GM12878 (cell line): ENCODE measurements at regions not wholly inside any gene's neighbourhood (a gene's known extent, or its start where the extent isn't known, plus 50 kb on each side); places are given as distances from the start of the nearest gene placed in this dataset.

Source experiments
- ATAC-seq: fragments of 200-7000 bp; cut with Tn5 transposase; 3 replicates; pipeline ENCODE4 v1.9.1; 2020; ENCODE audit warnings: mild to moderate bottlenecking, moderate library complexity
- BruUV-seq: library from RNA; stranded (reverse); fragments of 400-500 nt; replicated peaks from 2 replicates; lab custom pipeline; 2021; lab: Mats Ljungman, UMichigan
- CTCF ChIA-PET: fragments of 300-600 bp; sonication (Branson Sonifier 250); formaldehyde crosslinking; extraction: SDS; loops from one replicate; lab custom pipeline; 2021; ENCODE audit warnings: inconsistent platforms; lab: Yijun Ruan, JAX
- POLR2A ChIA-PET: fragments of 350-600 bp; formaldehyde crosslinking; extraction: SDS; loops from one replicate; lab custom pipeline; 2021; ENCODE audit warnings: inconsistent platforms; lab: Charles Lee
- RAD21 ChIA-PET: fragments of 300-600 bp; sonication (Branson Sonifier 250); formaldehyde crosslinking; loops from one replicate; lab custom pipeline; 2023; ENCODE audit warnings: antibody characterized with exemption; ENCODE audit not compliant: unreplicated experiment; lab: Charles Lee
- SMC1A ChIA-PET: fragments of 300-600 bp; sonication (Branson Sonifier 250); formaldehyde crosslinking; loops from one replicate; lab custom pipeline; 2023; ENCODE audit not compliant: unreplicated experiment, uncharacterized antibody; lab: Charles Lee
- DNase-seq: peaks from one replicate; pipeline ENCODE4 v3.0.0-alpha.2; 2011; ENCODE audit warnings: low read depth, low spot score
- FAIRE-seq: peaks from 3 replicates; lab custom pipeline; 2011; peaks lifted over from hg19 to GRCh38; lab: Jason Lieb, UNC
- H2AFZ ChIP-seq: 2 replicates; pipeline ENCODE4 v1.6.0; 2011; ENCODE audit warnings: low read depth, low read length, control low read depth; ENCODE audit not compliant: control insufficient read depth
- H3K27ac ChIP-seq: 2 replicates; pipeline ENCODE4 v1.5.1; 2011; ENCODE audit warnings: control low read depth; ENCODE audit not compliant: control insufficient read depth, insufficient read depth
- H3K27me3 ChIP-seq, 2 experiments: replicated peaks in 1 of 2; 2 replicates each; pipeline versions ENCODE4 v1.6.0 to v1.6.1; 2011; ENCODE audit warnings: low read length in 1 of 2; ENCODE audit not compliant: control insufficient read depth in 2 of 2, insufficient read depth in 2 of 2
- H3K36me3 ChIP-seq, 2 experiments: 2 replicates each; pipeline ENCODE4 v1.5.1; 2011; ENCODE audit warnings: low read length in 1 of 2; ENCODE audit not compliant: control insufficient read depth in 2 of 2, insufficient read depth in 2 of 2
- H3K4me1 ChIP-seq: 2 replicates; pipeline ENCODE4 v1.6.1; 2011; ENCODE audit warnings: mild to moderate bottlenecking, low read length, moderate library complexity, mixed read lengths; ENCODE audit not compliant: control insufficient read depth, insufficient read depth
- H3K4me2 ChIP-seq: 2 replicates; pipeline ENCODE4 v1.6.0; 2011; ENCODE audit warnings: control low read depth; ENCODE audit not compliant: control insufficient read depth, insufficient read depth
- H3K4me3 ChIP-seq: fragments of 200-600 bp; sonication (generic); 2 replicates; pipeline ENCODE4 v1.5.1; 2016
- H3K79me2 ChIP-seq: 2 replicates; pipeline ENCODE4 v1.6.0; 2011; ENCODE audit warnings: low read length; ENCODE audit not compliant: control insufficient read depth, insufficient read depth
- H3K9ac ChIP-seq: 2 replicates; pipeline ENCODE4 v1.8.0; 2011; ENCODE audit warnings: low read length, control low read depth, mixed read lengths; ENCODE audit not compliant: control insufficient read depth, insufficient read depth
- H3K9me3 ChIP-seq: replicated peaks from 3 replicates; pipeline ENCODE4 v1.5.1; 2011; ENCODE audit warnings: mild to moderate bottlenecking, low read length; ENCODE audit not compliant: control insufficient read depth, insufficient read depth
- H4K20me1 ChIP-seq: 2 replicates; pipeline ENCODE4 v1.6.0; 2011; ENCODE audit not compliant: control insufficient read depth, insufficient read depth
- CHD1 ChIP-seq: IDR thresholded peaks from 2 replicates; pipeline ENCODE4 v1.6.1; 2012; ENCODE audit warnings: low read depth, low read length, improper control_type of control experiment
- CHD2 ChIP-seq: IDR thresholded peaks from 2 replicates; pipeline ENCODE4 v1.6.1; 2011; ENCODE audit warnings: low read depth, low read length, improper control_type of control experiment, borderline replicate concordance
- CREM ChIP-seq: IDR thresholded peaks from 2 replicates; pipeline ENCODE4 v1.6.1; 2014; ENCODE audit warnings: antibody characterized with exemption, low read depth
- EGR1 ChIP-seq, 2 experiments: IDR thresholded peaks; 1 replicate in 1 of 2; 2 replicates in 1 of 2; pipeline ENCODE4 v1.6.1; 2011 to 2012; ENCODE audit warnings: low read depth in 2 of 2, low read length in 2 of 2, borderline replicate concordance in 1 of 2, mild to moderate bottlenecking in 1 of 2, moderate library complexity in 1 of 2
- EP300 ChIP-seq, 2 experiments: fragments of 150-350 bp in 1 of 2; IDR thresholded peaks; 2 replicates each; pipeline ENCODE4 v1.6.1; 2011 to 2012; ENCODE audit warnings: low read depth in 2 of 2, low read length in 2 of 2, borderline replicate concordance in 1 of 2, improper control_type of control experiment in 1 of 2, inconsistent platforms in 1 of 2; ENCODE audit not compliant: control insufficient read depth in 1 of 2
- GABPA ChIP-seq: IDR thresholded peaks from 2 replicates; pipeline ENCODE4 v1.6.1; 2014; ENCODE audit warnings: antibody characterized with exemption, low read depth, mild to moderate bottlenecking, inconsistent platforms
- KDM1A ChIP-seq: fragments of 200-600 bp; sonication (generic); IDR thresholded peaks from 2 replicates; pipeline ENCODE4 v1.6.1; 2016; ENCODE audit warnings: borderline replicate concordance
- NBN ChIP-seq: fragments of 450-650 bp; IDR thresholded peaks from 2 replicates; pipeline ENCODE4 v1.6.1; 2016
- PML ChIP-seq: IDR thresholded peaks from 2 replicates; pipeline ENCODE4 v1.6.1; 2012; ENCODE audit warnings: low read length, inconsistent platforms
- POLR2A ChIP-seq: IDR thresholded peaks from 2 replicates; pipeline ENCODE4 v1.6.1; 2011; ENCODE audit warnings: low read depth, mild to moderate bottlenecking, low read length
- RAD21 ChIP-seq: IDR thresholded peaks from 2 replicates; pipeline ENCODE4 v1.6.1; 2011; ENCODE audit warnings: mild to moderate bottlenecking, low read depth, low read length, moderate library complexity; ENCODE audit not compliant: insufficient read depth
- RUNX3 ChIP-seq: IDR thresholded peaks from 2 replicates; pipeline ENCODE4 v1.6.1; 2012; ENCODE audit warnings: low read length, inconsistent platforms
- SREBF1 ChIP-seq: IDR thresholded peaks from 2 replicates; pipeline ENCODE4 v1.6.1; 2012; ENCODE audit warnings: mild to moderate bottlenecking, low read length
- SRF ChIP-seq, 2 experiments: IDR thresholded peaks; 2 replicates each; pipeline ENCODE4 v1.6.1; 2011; ENCODE audit warnings: low read depth in 2 of 2, low read length in 2 of 2, mild to moderate bottlenecking in 1 of 2, moderate library complexity in 1 of 2
- TCF3 ChIP-seq: IDR thresholded peaks from 2 replicates; pipeline ENCODE4 v1.6.1; 2012; ENCODE audit warnings: low read depth, mild to moderate bottlenecking, low read length, borderline replicate concordance; ENCODE audit not compliant: insufficient read depth
- ZNF24 ChIP-seq: fragments of 450-650 bp; IDR thresholded peaks from 2 replicates; pipeline ENCODE4 v1.6.1; 2017; ENCODE audit warnings: antibody characterized with exemption, mild to moderate bottlenecking
- WGBS: methylation state at CpG from one replicate; pipeline ENCODE4 v1.1.6; 2016; ENCODE audit warnings: low lambda C conversion rate; ENCODE audit not compliant: insufficient replicate concordance, insufficient coverage; ENCODE audit errors: missing lambda C conversion rate; 5-methylcytosine and 5-hydroxymethylcytosine counted together
- in situ Hi-C: fragments of 300-500 bp; cut with MboI; formaldehyde crosslinking; loops from 9 replicates; pipeline ENCODE4 v1.14.3; 2018; ENCODE audit warnings: mixed read lengths
- intact Hi-C: fragments of 100-400 bp; cut with micrococcal nuclease; formaldehyde crosslinking; loops from one replicate; pipeline ENCODE4 v1.14.2; 2022; ENCODE audit not compliant: unreplicated experiment
- TF ChIP-seq, protein P1 (sequence below): fragments of 150-350 bp; IDR thresholded peaks from 2 replicates; pipeline ENCODE4 v1.6.1; 2014; ENCODE audit warnings: mild to moderate bottlenecking, low read depth, low read length

DNA sequence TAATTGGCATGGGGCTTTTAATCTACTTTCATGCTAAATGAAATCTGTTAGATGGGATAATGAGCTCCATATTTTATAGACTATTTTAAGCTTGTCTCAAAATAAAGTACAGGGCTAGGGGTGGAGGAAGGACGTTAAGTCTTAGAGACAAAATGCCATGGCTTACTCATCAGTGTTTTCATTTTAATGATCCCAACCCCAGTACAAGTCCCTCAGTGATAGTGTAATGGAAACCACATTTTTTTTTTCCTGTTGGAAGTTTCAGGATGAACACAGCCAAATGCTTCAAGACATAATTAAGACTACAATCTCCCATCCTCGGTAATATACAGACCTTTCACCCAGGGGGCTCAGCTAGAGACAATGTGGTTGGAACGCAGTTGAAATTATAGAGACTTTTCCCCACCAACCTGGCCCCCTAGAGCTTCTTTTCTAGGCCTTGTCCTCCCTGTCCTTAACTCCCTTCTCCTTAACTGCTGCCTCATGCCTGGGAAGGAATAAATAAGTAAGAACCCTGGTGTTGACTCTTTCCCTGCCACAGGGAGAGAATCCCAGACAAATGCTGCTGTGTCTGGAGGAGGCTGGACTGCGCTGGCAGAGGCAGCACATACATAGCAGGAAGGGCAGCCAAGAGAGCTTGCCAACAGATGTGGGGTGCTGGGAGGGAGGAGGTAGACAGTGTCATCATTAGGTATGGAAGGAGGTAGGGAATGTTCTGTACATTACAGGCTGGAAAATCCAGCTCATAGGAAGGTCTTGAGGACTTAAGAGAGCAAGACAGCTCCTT lies 115.4 kb upstream of the ROPN1 start:
- Histone ChIP-seq H2AFZ (no peak overlapping the region), H4K20me1 (no peaks in the 10 kb centered on the region), H3K27me3 (0 out of 4 replicates have a peak, but pooled peaks cover 0 to under 1% of the 10 kb centered on the region in 2 experiments), H3K27ac (no peak overlapping the region), H3K4me3 (no peak overlapping the region), H3K79me2 (no peaks in the 10 kb centered on the region), H3K9ac (no peak overlapping the region), H3K4me1 (no peaks in the 10 kb centered on the region), H3K36me3 (no peaks in the 10 kb centered on the region), H3K9me3 (no peaks in the 10 kb centered on the region), H3K4me2 (no peak overlapping the region)
- WGBS: 3% methylated on average over 4 of the region's 4 CpGs
- FAIRE-seq (no peak), ATAC-seq (no peak), DNase-seq (no peak)
- intact Hi-C loops: no loop called here
- ChIA-PET SMC1A (interaction anchor here (0.7 to 1.2 kb wide), 2 partner anchors 8 to 10 kb away, joined by 3 read pairs; no protein-coding TSS in a partner anchor), RAD21 (no interaction called here), CTCF (interaction anchor here (1.4 kb wide), 1 partner anchor 27 kb away, joined by 5 read pairs; no protein-coding TSS in a partner anchor), POLR2A (no interaction called here)
- in situ Hi-C loops: no loop called here
- TF ChIP-seq GABPA (no peak), RUNX3 (no peak), NBN (no peak), SREBF1 (no peak), EP300 (IDR thresholded peaks at IDR 0.05; ENCODE audit: borderline replicate concordance in 1 of 2, control insufficient read depth in 1 of 2, low read depth in 2 of 2, low read length in 2 of 2) (no peak), SRF (IDR thresholded peaks at IDR 0.05; ENCODE audit: low read depth in 2 of 2, low read length in 2 of 2) (no peak), CREM (no peak), POLR2A (no peak), EGR1 (IDR thresholded peaks at IDR 0.05; ENCODE audit: borderline replicate concordance in 1 of 2, low read depth in 2 of 2, low read length in 2 of 2) (no peak), PML (no peak), CHD2 (no peak), CHD1 (no peak), KDM1A (no peak), ZNF24 (no peak), RAD21 (no peak), TCF3 (no peak)
- TF ChIP-seq, protein P1, sequence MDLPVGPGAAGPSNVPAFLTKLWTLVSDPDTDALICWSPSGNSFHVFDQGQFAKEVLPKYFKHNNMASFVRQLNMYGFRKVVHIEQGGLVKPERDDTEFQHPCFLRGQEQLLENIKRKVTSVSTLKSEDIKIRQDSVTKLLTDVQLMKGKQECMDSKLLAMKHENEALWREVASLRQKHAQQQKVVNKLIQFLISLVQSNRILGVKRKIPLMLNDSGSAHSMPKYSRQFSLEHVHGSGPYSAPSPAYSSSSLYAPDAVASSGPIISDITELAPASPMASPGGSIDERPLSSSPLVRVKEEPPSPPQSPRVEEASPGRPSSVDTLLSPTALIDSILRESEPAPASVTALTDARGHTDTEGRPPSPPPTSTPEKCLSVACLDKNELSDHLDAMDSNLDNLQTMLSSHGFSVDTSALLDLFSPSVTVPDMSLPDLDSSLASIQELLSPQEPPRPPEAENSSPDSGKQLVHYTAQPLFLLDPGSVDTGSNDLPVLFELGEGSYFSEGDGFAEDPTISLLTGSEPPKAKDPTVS: no peak
- no TSS peak for BruUV-seq
